Left lung (tissue), 4 donors: ENCODE measurements at regions not wholly inside any gene's neighbourhood (a gene's known extent, or its start where the extent isn't known, plus 50 kb on each side); places are given as distances from the start of the nearest gene placed in this dataset.
"Not testable (repeated sequence)": the region's sequence is repeated elsewhere in the genome, so short reads cannot be mapped to it uniquely, and the experiment has no call there.

Source experiments
- ATAC-seq: fragments of 200-7000 bp; cut with Tn5 transposase; one replicate; pipeline ENCODE4 v1.9.1; 2020; ENCODE audit warnings: moderate library complexity
- DNase-seq, 4 donors: peaks; one replicate each; pipeline ENCODE4 v3.0.0-alpha.2; 2013 to 2020
- H3K27ac ChIP-seq, 2 donors: fragments of 200-600 bp; sonication (generic) in 1 of 2; one replicate each; pipeline versions ENCODE4 v1.5.0 to v1.8.0; 2020 to 2021
- H3K27me3 ChIP-seq, 2 donors: fragments of 200-600 bp; sonication (generic) in 1 of 2; one replicate each; pipeline versions ENCODE4 v1.5.0 to v1.8.0; 2020 to 2021
- H3K36me3 ChIP-seq, 2 donors: fragments of 200-600 bp; sonication (generic) in 1 of 2; one replicate each; pipeline versions ENCODE4 v1.5.0 to v1.8.0; 2020 to 2021
- H3K4me1 ChIP-seq, 2 donors: fragments of 200-600 bp; one replicate each; pipeline ENCODE4 v1.8.0; 2021
- H3K4me3 ChIP-seq, 2 donors: fragments of 200-600 bp; sonication (generic) in 1 of 2; one replicate each; pipeline versions ENCODE4 v1.5.0 to v1.8.0; 2020 to 2021; ENCODE audit warnings: mild to moderate bottlenecking in 1 of 2
- H3K9me3 ChIP-seq, 2 donors: fragments of 200-600 bp; sonication (generic) in 1 of 2; one replicate each; pipeline versions ENCODE4 v1.5.0 to v1.8.0; 2020 to 2021
- CTCF ChIP-seq, 2 donors: fragments of 200-600 bp; sonication (generic) in 1 of 2; IDR thresholded peaks; one replicate each; pipeline versions ENCODE4 v1.5.0 to v1.8.0; 2021; ENCODE audit warnings: antibody characterized with exemption in 2 of 2
- intact Hi-C, 2 donors: fragments of 100-400 bp; cut with DNase I; formaldehyde crosslinking; loops; one replicate each; pipeline versions ENCODE4 v1.11.2 to v1.14.2; 2022
- donor health status: DM: no; HTN: yes; CAD: no.
- donor health status: DM: no; HTN: no; CAD: no.

GRCh38 chr10:131838966-131839742 is 61.7 kb upstream of the PPP2R2D start:
- Histone ChIP-seq H3K4me3 (no peak overlapping the region), H3K9me3 (peaks cover 0 to 3% of the 10 kb centered on the region in 2 donors), H3K36me3 (no peaks in the 10 kb centered on the region), H3K27ac (no peak overlapping the region), H3K4me1 (no peaks in the 10 kb centered on the region), H3K27me3 (no peaks in the 10 kb centered on the region)
- DNase-seq = peak in 2 of 4 donors; percentile 10 to 58
- TF ChIP-seq CTCF (IDR thresholded peaks at IDR 0.05) = no peak
- intact Hi-C loops = no loop called here
- no peak for ATAC-seq

- H3K36me3 ChIP-seq, H3K27me3 ChIP-seq, ATAC-seq, H3K9me3 ChIP-seq, intact Hi-C loops, H3K4me1 ChIP-seq, H3K4me3 ChIP-seq, H3K27ac ChIP-seq: not testable (repeated sequence)
- DNase-seq = peak in 2 of 4 donors; percentile 16 to 60
Measured at GRCh38 chr10:131839880-131840787, 60.7 kb upstream of the PPP2R2D start.

- DNase-seq (no peak), ATAC-seq (no peak)
- H3K27me3 ChIP-seq = peaks cover 0 to 5% of the 10 kb centered on the region in 2 donors
- no peak overlapping the region for H3K4me3 ChIP-seq
- H3K4me1 ChIP-seq = no peaks in the 10 kb centered on the region
- TF ChIP-seq CTCF (IDR thresholded peaks at IDR 0.05) = no peak
- H3K9me3 ChIP-seq = no peaks in the 10 kb centered on the region
- no peak overlapping the region for H3K27ac ChIP-seq
- no peaks in the 10 kb centered on the region for H3K36me3 ChIP-seq
- intact Hi-C loops = no loop called here
Measured at GRCh38 chr10:131840788-131841118, 60.1 kb upstream of the PPP2R2D start.

GRCh38 chr10:131841131-131841660 is 59.6 kb upstream of the PPP2R2D start:
- DNase-seq (peak in 2 of 4 donors; percentile 15 to 43), ATAC-seq (no peak)
- no peak for TF ChIP-seq CTCF (IDR thresholded peaks at IDR 0.05)
- Histone ChIP-seq H3K4me3 (no peak overlapping the region), H3K27me3 (peaks cover 0 to 9% of the 10 kb centered on the region in 2 donors), H3K36me3 (no peaks in the 10 kb centered on the region), H3K4me1 (no peaks in the 10 kb centered on the region), H3K27ac (no peak overlapping the region), H3K9me3 (no peaks in the 10 kb centered on the region)
- intact Hi-C loops = no loop called here

GRCh38 chr10:131841661-131842139 is 59.1 kb upstream of the PPP2R2D start:
- H3K27ac ChIP-seq = no peak overlapping the region
- H3K4me3 ChIP-seq = no peak overlapping the region
- H3K4me1 ChIP-seq = no peaks in the 10 kb centered on the region
- H3K9me3 ChIP-seq = no peaks in the 10 kb centered on the region
- intact Hi-C loops = no loop called here
- H3K36me3 ChIP-seq = no peaks in the 10 kb centered on the region
- no peak for TF ChIP-seq CTCF (IDR thresholded peaks at IDR 0.05)
- DNase-seq (peak in 2 of 4 donors; percentile 27 to 75), ATAC-seq (no peak)
- peaks cover 0 to 12% of the 10 kb centered on the region in 2 donors for H3K27me3 ChIP-seq
